ENCODE measurements at regions not wholly inside any gene's neighbourhood (a gene's known extent, or its start where the extent isn't known, plus 50 kb on each side); places are given as distances from the start of the nearest gene placed in this dataset.

GRCh38 chr2:42847596-42848151 lies 55.3 kb upstream of the HAAO start:
- CTCF ChIA-PET = interaction anchor here (0.6 kb wide), 1 partner anchor 30 kb away, joined by 4 read pairs; no protein-coding TSS in a partner anchor
- Histone ChIP-seq H3K4me3 (ENCODE audit: low read depth, low read length, poor library complexity, severe bottlenecking) (no peak overlapping the region), H3K27ac (ENCODE audit: low read depth, low read length, poor library complexity, severe bottlenecking) (no peak overlapping the region), H3K4me1 (ENCODE audit: insufficient read depth, low read length, poor library complexity, severe bottlenecking) (no peaks in the 10 kb centered on the region), H3K27me3 (replicated peaks; ENCODE audit: insufficient read depth, low read depth, low read length, poor library complexity) (no peaks in the 10 kb centered on the region), H3K9me3 (ENCODE audit: low read depth, low read length, poor library complexity, severe bottlenecking) (no peaks in the 10 kb centered on the region), H3K36me3 (ENCODE audit: insufficient read depth, low read length, poor library complexity, severe bottlenecking) (no peaks in the 10 kb centered on the region)
- TF ChIP-seq CTCF (conservative IDR thresholded peaks at IDR 0.05; ENCODE audit: low read depth, low read length) (no peak), EZH2 (IDR thresholded peaks at IDR 0.05; ENCODE audit: borderline replicate concordance, low read depth, low read length, poor library complexity, severe bottlenecking) (no peak)
- no TSS peak for BruUV-seq (replicated peaks)
- intact Hi-C loops (cut with micrococcal nuclease; ENCODE audit: unreplicated experiment) = no loop called here
- no peak for DNase-seq (ENCODE audit: low spot score)
- POLR2A ChIA-PET (ENCODE audit: low non-redundant PET) = interaction anchor here (0.5 kb wide), 1 partner anchor 8 kb away, joined by 3 read pairs; no protein-coding TSS in a partner anchor

- intact Hi-C loops (cut with micrococcal nuclease; ENCODE audit: unreplicated experiment) = no loop called here
- no peaks in the 10 kb centered on the region for H3K4me1 ChIP-seq (ENCODE audit: insufficient read depth, low read length, poor library complexity, severe bottlenecking)
- no peak overlapping the region for H3K4me3 ChIP-seq (ENCODE audit: low read depth, low read length, poor library complexity, severe bottlenecking)
- POLR2A ChIA-PET (ENCODE audit: low non-redundant PET) = no interaction called here
- H3K9me3 ChIP-seq (ENCODE audit: low read depth, low read length, poor library complexity, severe bottlenecking) = no peaks in the 10 kb centered on the region
- BruUV-seq (replicated peaks) = no TSS peak
- CTCF ChIA-PET = interaction anchor here (0.6 kb wide), 1 partner anchor 29 kb away, joined by 4 read pairs; no protein-coding TSS in a partner anchor
- no peak for DNase-seq (ENCODE audit: low spot score)
- H3K27ac ChIP-seq (ENCODE audit: low read depth, low read length, poor library complexity, severe bottlenecking) = no peak overlapping the region
- H3K36me3 ChIP-seq (ENCODE audit: insufficient read depth, low read length, poor library complexity, severe bottlenecking) = no peaks in the 10 kb centered on the region
- TF ChIP-seq EZH2 (IDR thresholded peaks at IDR 0.05; ENCODE audit: borderline replicate concordance, low read depth, low read length, poor library complexity, severe bottlenecking) = no peak
- H3K27me3 ChIP-seq (replicated peaks; ENCODE audit: insufficient read depth, low read depth, low read length, poor library complexity) = no peaks in the 10 kb centered on the region
Measured at GRCh38 chr2:42846932-42847595, 54.7 kb upstream of the HAAO start.

GRCh38 chr2:42846026-42846425 lies 53.6 kb upstream of the HAAO start:
- intact Hi-C loops (cut with micrococcal nuclease; ENCODE audit: unreplicated experiment) = no loop called here
- H3K36me3 ChIP-seq (ENCODE audit: insufficient read depth, low read length, poor library complexity, severe bottlenecking) = no peaks in the 10 kb centered on the region

More at GRCh38 chr2:42846026-42846425, 53.6 kb upstream of the HAAO start:
- no peak for TF ChIP-seq CTCF (conservative IDR thresholded peaks at IDR 0.05; ENCODE audit: low read depth, low read length)
- no peak for TF ChIP-seq EZH2 (IDR thresholded peaks at IDR 0.05; ENCODE audit: borderline replicate concordance, low read depth, low read length, poor library complexity, severe bottlenecking)
- H3K27me3 ChIP-seq (replicated peaks; ENCODE audit: insufficient read depth, low read depth, low read length, poor library complexity) = no peaks in the 10 kb centered on the region
- no TSS peak for BruUV-seq (replicated peaks)
- no peak overlapping the region for H3K4me3 ChIP-seq (ENCODE audit: low read depth, low read length, poor library complexity, severe bottlenecking)
- ChIA-PET POLR2A (ENCODE audit: low non-redundant PET) (no interaction called here), CTCF (no interaction called here)
- DNase-seq (ENCODE audit: low spot score) = no peak
- H3K9me3 ChIP-seq (ENCODE audit: low read depth, low read length, poor library complexity, severe bottlenecking) = no peaks in the 10 kb centered on the region
- H3K27ac ChIP-seq (ENCODE audit: low read depth, low read length, poor library complexity, severe bottlenecking) = no peak overlapping the region
- no peaks in the 10 kb centered on the region for H3K4me1 ChIP-seq (ENCODE audit: insufficient read depth, low read length, poor library complexity, severe bottlenecking)
